Psoas muscle (tissue), 7 donors: ENCODE measurements at regions not wholly inside any gene's neighbourhood (a gene's known extent, or its start where the extent isn't known, plus 50 kb on each side); places are given as distances from the start of the nearest gene placed in this dataset.

Source experiments
- ATAC-seq, 4 donors: fragments of 200-7000 bp; cut with Tn5 transposase; one replicate each; pipeline ENCODE4 v1.9.1; 2020; ENCODE audit warnings: moderate library complexity in 3 of 4, mild to moderate bottlenecking in 2 of 4
- DNase-seq, 2 donors: peaks; one replicate each; pipeline ENCODE4 v3.0.0-alpha.2; 2020
- H3K27ac ChIP-seq: fragments of 200-600 bp; one replicate; pipeline ENCODE4 v1.8.0; 2022
- H3K27me3 ChIP-seq, 3 donors: fragments of 200-600 bp in 1 of 3; one replicate each; pipeline versions ENCODE4 v1.6.1 to v1.8.0; 2013 to 2022; ENCODE audit warnings: low read length in 2 of 3, mild to moderate bottlenecking in 2 of 3, moderate library complexity in 1 of 3; ENCODE audit not compliant: insufficient read depth in 3 of 3
- H3K36me3 ChIP-seq, 2 donors: fragments of 200-600 bp in 1 of 2; one replicate each; pipeline versions ENCODE4 v1.6.1 to v1.8.0; 2013 to 2022; ENCODE audit warnings: low read depth in 1 of 2, mild to moderate bottlenecking in 1 of 2, moderate library complexity in 1 of 2; ENCODE audit not compliant: insufficient read depth in 1 of 2
- H3K4me1 ChIP-seq: fragments of 200-600 bp; one replicate; pipeline ENCODE4 v1.8.0; 2022
- H3K4me3 ChIP-seq: fragments of 200-600 bp; one replicate; pipeline ENCODE4 v1.8.0; 2022; ENCODE audit warnings: mild to moderate bottlenecking
- H3K9me3 ChIP-seq: fragments of 200-600 bp; one replicate; pipeline ENCODE4 v1.8.0; 2022
- WGBS, 3 donors: extraction: QIAGEN DNeasy Blood & Tissue Kit; methylation state at CpG; one replicate each; pipeline versions ENCODE4 v1.1.6 to v1.1.7; 2013; 5-methylcytosine and 5-hydroxymethylcytosine counted together
- intact Hi-C, 2 donors: fragments of 100-400 bp; cut with DNase I; formaldehyde crosslinking; loops; one replicate each; pipeline versions ENCODE4 v1.11.0 to v1.14.2; 2022
- TF ChIP-seq, protein P1 (sequence below): fragments of 200-600 bp; IDR thresholded peaks from one replicate; pipeline ENCODE4 v1.8.0; 2022; ENCODE audit warnings: antibody characterized with exemption
- donor health status: healthy with polysubstance abuse.
- donor health status: DM: no; HTN: no; CAD: no; lungs with moderate emphysema.
- donor health status: Bipolar disorder and iron deficiency.
- donor health status: healthy.
- donor health status: DM: yes; HTN: yes; CAD: no.
- donor health status: DM: no; HTN: no; CAD: no.
- donor health status: DM: yes; HTN: yes; CAD: no.

DNA sequence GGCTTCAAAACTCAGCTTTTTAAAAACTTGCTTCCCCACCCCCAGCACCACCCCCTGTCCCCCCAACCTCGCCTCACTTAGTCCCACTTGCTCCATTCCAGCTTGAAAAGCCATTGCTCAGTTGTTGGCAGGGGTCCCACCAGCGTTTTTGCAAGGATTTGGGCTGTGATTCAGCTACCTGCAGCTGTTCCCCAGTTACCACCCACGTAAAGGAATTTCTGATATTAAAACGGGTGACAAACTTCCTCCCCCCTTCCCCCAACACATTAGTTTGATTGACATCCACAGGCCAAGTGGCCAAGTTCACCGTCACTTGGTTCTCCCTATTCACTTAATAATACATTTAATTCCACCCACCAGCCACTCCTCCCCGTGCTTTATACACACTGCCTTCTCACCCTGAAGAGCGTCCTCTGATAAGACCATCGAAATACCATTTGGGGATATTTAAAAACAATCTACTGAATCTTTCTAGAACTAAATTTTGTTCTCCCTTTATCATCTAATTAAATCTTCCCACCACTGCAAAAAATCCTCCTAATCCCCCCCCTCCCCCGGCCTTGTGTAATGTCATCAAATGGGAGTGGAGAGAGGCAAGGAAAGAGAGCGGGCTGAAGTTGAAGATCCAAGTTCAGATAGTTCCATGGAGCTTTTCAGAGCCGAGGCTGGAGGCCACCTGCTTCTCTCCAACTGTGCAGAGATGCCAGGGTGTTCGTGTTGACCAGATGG lies 55.1 kb downstream of the SOX9 start:
- Histone ChIP-seq H3K4me1 (no peaks in the 10 kb centered on the region), H3K4me3 (no peak overlapping the region), H3K27ac (no peak overlapping the region), H3K36me3 (no peaks in the 10 kb centered on the region), H3K9me3 (no peaks in the 10 kb centered on the region), H3K27me3 (peaks cover 0 to 15% (median 0%) of the 10 kb centered on the region in 3 donors)
- 27 to 36% (median 29%) methylated on average over 12 of the region's 12 CpGs for WGBS, 3 donors
- DNase-seq, result peak in 1 of 2 donors; percentile 30
- ATAC-seq, result no peak
- intact Hi-C loops, result no loop called here
- TF ChIP-seq, protein P1, sequence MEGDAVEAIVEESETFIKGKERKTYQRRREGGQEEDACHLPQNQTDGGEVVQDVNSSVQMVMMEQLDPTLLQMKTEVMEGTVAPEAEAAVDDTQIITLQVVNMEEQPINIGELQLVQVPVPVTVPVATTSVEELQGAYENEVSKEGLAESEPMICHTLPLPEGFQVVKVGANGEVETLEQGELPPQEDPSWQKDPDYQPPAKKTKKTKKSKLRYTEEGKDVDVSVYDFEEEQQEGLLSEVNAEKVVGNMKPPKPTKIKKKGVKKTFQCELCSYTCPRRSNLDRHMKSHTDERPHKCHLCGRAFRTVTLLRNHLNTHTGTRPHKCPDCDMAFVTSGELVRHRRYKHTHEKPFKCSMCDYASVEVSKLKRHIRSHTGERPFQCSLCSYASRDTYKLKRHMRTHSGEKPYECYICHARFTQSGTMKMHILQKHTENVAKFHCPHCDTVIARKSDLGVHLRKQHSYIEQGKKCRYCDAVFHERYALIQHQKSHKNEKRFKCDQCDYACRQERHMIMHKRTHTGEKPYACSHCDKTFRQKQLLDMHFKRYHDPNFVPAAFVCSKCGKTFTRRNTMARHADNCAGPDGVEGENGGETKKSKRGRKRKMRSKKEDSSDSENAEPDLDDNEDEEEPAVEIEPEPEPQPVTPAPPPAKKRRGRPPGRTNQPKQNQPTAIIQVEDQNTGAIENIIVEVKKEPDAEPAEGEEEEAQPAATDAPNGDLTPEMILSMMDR, result no peak

DNA sequence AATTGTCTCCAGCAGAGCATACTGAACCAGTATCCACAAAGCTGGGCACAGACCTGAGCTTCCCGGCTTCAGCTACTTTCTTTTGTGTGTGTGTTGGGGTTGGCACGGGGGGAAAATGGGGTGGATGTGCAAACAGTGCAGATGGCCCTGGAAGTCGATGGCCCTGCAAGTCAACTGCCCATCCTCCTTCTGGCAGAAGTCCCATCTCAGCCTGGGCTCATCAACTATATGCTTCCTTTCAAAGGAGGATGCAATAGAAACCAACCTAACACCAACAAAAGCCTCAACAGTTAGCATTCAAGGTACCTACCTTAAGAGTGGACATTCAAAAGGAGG lies 55.7 kb downstream of the SOX9 start:
- intact Hi-C loops, result no loop called here
- TF ChIP-seq, protein P1, result no peak
- H3K4me1 ChIP-seq, result no peaks in the 10 kb centered on the region
- H3K4me3 ChIP-seq, result no peak overlapping the region
- ATAC-seq (no peak), DNase-seq (no peak)
- 18 to 35% (median 21%) methylated on average over 3 of the region's 3 CpGs for WGBS, 3 donors
- peaks cover 0 to 15% (median 0%) of the 10 kb centered on the region in 3 donors for H3K27me3 ChIP-seq
- no peaks in the 10 kb centered on the region for H3K9me3 ChIP-seq
- H3K36me3 ChIP-seq, result no peaks in the 10 kb centered on the region
- no peak overlapping the region for H3K27ac ChIP-seq

DNA sequence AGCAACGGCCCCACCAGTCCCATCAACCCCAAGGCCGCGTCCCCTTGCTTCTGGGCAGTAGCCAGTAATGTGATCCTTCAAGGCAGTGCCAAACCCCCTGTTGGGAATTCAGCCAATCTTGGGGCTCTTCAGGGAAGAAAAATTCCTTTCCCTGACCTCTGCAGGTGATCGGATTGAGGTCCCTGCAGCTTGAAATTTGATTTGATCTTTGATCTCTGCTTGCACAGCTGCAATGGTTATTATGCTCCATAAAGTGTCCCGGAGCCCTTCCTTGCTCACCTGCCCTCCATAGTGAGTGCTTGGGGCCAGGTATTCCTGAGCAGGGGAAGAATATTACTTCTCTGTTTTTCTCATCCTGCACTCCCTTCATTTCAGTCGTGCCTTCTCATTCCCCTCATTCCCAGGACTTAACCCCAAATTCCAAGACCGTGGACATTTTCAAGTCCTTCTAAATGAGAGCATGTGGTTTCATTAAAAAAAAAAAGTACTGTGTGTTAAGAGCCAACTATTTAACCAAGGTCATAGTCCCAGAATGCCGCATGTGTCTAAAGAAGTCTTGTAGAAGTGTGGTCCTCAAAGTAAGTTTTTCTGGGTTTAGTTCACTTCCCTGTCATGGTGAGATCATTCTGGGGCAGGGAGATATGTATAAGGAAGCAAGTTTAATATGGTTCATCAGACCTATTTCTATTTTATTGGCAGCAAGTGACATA lies 56.3 kb downstream of the SOX9 start:
- ATAC-seq (no peak), DNase-seq (no peak)
- intact Hi-C loops, result no loop called here
- Histone ChIP-seq H3K27ac (no peak overlapping the region), H3K27me3 (peaks cover 0 to 15% (median 0%) of the 10 kb centered on the region in 3 donors), H3K36me3 (no peaks in the 10 kb centered on the region), H3K4me1 (no peaks in the 10 kb centered on the region), H3K4me3 (no peak overlapping the region), H3K9me3 (no peaks in the 10 kb centered on the region)
- 37 to 44% (median 42%) methylated on average over 8 of the region's 8 CpGs for WGBS, 3 donors
- TF ChIP-seq, protein P1, result no peak

DNA sequence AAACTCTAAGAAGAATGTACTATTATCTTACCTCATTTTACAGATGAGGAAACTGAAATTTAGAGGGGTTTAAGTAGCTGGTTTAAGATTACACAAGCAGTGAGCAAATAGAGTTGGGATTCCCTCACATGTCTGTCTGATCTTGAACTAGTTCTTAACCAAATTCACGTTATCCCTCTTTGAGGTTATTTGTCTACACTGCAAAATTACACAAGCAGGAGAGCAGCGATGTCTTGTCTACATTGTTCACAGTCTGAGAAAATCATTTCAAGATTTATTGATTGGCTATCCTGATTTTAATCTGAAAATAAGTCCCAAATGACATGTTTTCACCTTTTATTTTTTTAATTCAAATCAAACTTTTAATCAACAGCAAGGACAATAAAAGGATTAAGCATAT lies 56.9 kb downstream of the SOX9 start:
- DNase-seq (no peak), ATAC-seq (no peak)
- Histone ChIP-seq H3K36me3 (no peaks in the 10 kb centered on the region), H3K4me3 (no peak overlapping the region), H3K9me3 (no peaks in the 10 kb centered on the region), H3K27ac (no peak overlapping the region), H3K27me3 (peaks cover 0 to 15% (median 0%) of the 10 kb centered on the region in 3 donors), H3K4me1 (no peaks in the 10 kb centered on the region)
- TF ChIP-seq, protein P1, result no peak
- intact Hi-C loops, result no loop called here
- WGBS, 3 donors, result 96 to 99% (median 97%) methylated on average over 2 of the region's 2 CpGs
